ENCODE measurements at regions not wholly inside any gene's neighbourhood (a gene's known extent, or its start where the extent isn't known, plus 50 kb on each side); places are given as distances from the start of the nearest gene placed in this dataset.

DNA sequence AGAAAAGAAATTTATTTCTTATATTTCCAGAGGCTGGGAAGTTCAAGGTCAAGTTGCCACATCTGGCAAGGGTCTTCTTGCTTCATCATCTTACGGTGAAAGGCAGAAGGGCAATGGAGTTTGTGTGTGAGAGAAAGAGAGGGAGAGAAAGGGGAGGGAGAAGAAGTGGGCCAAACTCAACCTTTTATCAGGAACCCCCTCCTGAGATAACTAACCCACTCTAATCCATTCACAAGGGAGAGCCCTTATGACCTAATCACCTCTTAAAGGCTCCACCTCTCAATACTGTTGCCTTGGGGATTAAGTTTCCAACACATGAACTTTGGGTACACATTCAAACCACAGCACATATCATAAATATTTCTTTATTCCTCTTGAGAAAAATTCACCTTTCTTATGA, 203.3 kb upstream of the FAM241A start:
- TF ChIP-seq FOXM1 (IDR thresholded peaks at IDR 0.05; ENCODE audit: borderline replicate concordance, low read depth), result no peak
- TF ChIP-seq, protein P1, sequence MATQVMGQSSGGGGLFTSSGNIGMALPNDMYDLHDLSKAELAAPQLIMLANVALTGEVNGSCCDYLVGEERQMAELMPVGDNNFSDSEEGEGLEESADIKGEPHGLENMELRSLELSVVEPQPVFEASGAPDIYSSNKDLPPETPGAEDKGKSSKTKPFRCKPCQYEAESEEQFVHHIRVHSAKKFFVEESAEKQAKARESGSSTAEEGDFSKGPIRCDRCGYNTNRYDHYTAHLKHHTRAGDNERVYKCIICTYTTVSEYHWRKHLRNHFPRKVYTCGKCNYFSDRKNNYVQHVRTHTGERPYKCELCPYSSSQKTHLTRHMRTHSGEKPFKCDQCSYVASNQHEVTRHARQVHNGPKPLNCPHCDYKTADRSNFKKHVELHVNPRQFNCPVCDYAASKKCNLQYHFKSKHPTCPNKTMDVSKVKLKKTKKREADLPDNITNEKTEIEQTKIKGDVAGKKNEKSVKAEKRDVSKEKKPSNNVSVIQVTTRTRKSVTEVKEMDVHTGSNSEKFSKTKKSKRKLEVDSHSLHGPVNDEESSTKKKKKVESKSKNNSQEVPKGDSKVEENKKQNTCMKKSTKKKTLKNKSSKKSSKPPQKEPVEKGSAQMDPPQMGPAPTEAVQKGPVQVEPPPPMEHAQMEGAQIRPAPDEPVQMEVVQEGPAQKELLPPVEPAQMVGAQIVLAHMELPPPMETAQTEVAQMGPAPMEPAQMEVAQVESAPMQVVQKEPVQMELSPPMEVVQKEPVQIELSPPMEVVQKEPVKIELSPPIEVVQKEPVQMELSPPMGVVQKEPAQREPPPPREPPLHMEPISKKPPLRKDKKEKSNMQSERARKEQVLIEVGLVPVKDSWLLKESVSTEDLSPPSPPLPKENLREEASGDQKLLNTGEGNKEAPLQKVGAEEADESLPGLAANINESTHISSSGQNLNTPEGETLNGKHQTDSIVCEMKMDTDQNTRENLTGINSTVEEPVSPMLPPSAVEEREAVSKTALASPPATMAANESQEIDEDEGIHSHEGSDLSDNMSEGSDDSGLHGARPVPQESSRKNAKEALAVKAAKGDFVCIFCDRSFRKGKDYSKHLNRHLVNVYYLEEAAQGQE (IDR thresholded peaks at IDR 0.05; ENCODE audit: low read depth), result no peak
- TF ChIP-seq, protein P2, sequence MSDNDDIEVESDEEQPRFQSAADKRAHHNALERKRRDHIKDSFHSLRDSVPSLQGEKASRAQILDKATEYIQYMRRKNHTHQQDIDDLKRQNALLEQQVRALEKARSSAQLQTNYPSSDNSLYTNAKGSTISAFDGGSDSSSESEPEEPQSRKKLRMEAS (IDR thresholded peaks at IDR 0.05), result no peak
- no peak for TF ChIP-seq TAF1 (IDR thresholded peaks at IDR 0.05; ENCODE audit: low read depth)
- TF ChIP-seq EP300 (IDR thresholded peaks at IDR 0.05; ENCODE audit: borderline replicate concordance), result no peak
- TF ChIP-seq ZBTB7A (IDR thresholded peaks at IDR 0.05; ENCODE audit: low read depth), result no peak
- TF ChIP-seq CREB1 (IDR thresholded peaks at IDR 0.05; ENCODE audit: low read depth), result no peak
- no peak for TF ChIP-seq RAD21 (IDR thresholded peaks at IDR 0.05; ENCODE audit: low read depth)
- no peak for TF ChIP-seq YY1 (IDR thresholded peaks at IDR 0.05; ENCODE audit: low read depth)

All from Ishikawa (cell line).